Lower leg skin (tissue), 3 donors: ENCODE measurements at regions not wholly inside any gene's neighbourhood (a gene's known extent, or its start where the extent isn't known, plus 50 kb on each side); places are given as distances from the start of the nearest gene placed in this dataset.

Experiments
- POLR2A ChIP-seq, 2 donors: fragments of 450-650 bp; IDR thresholded peaks; one replicate each; pipeline ENCODE4 v1.6.1; 2016 to 2017; ENCODE audit warnings: antibody characterized with exemption in 2 of 2, mild to moderate bottlenecking in 1 of 2, moderate library complexity in 1 of 2
- TF ChIP-seq, protein P1 (sequence below), 3 donors: fragments of 450-650 bp; IDR thresholded peaks; one replicate each; pipeline ENCODE4 v1.5.1; 2016; ENCODE audit warnings: antibody characterized with exemption in 3 of 3, mild to moderate bottlenecking in 3 of 3, moderate library complexity in 2 of 3

DNA sequence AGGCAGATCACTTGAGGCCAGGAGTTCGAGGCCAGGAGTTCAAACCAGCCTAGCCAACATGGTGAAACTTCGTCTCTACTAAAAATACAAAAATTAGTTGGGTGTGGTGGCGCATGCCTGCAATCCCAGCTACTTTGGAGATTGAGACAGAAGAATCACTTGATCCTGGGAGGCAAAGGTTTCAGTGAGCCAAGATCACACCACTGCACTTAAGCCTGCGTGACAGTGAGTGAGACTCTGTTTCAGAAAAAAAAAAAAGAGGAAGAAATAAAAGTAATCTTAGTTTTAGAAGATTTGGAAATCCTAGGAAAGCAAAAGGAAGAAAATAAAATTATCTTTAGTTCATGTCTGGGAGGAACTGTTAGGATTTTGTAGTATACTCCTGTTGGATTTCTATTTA, 77.2 kb downstream of the IL12A start:
- TF ChIP-seq, protein P1, sequence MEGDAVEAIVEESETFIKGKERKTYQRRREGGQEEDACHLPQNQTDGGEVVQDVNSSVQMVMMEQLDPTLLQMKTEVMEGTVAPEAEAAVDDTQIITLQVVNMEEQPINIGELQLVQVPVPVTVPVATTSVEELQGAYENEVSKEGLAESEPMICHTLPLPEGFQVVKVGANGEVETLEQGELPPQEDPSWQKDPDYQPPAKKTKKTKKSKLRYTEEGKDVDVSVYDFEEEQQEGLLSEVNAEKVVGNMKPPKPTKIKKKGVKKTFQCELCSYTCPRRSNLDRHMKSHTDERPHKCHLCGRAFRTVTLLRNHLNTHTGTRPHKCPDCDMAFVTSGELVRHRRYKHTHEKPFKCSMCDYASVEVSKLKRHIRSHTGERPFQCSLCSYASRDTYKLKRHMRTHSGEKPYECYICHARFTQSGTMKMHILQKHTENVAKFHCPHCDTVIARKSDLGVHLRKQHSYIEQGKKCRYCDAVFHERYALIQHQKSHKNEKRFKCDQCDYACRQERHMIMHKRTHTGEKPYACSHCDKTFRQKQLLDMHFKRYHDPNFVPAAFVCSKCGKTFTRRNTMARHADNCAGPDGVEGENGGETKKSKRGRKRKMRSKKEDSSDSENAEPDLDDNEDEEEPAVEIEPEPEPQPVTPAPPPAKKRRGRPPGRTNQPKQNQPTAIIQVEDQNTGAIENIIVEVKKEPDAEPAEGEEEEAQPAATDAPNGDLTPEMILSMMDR (IDR thresholded peaks at IDR 0.05), result no peak
- no peak for TF ChIP-seq POLR2A (IDR thresholded peaks at IDR 0.05)
